ENCODE measurements at regions not wholly inside any gene's neighbourhood (a gene's known extent, or its start where the extent isn't known, plus 50 kb on each side); places are given as distances from the start of the nearest gene placed in this dataset.

DNA sequence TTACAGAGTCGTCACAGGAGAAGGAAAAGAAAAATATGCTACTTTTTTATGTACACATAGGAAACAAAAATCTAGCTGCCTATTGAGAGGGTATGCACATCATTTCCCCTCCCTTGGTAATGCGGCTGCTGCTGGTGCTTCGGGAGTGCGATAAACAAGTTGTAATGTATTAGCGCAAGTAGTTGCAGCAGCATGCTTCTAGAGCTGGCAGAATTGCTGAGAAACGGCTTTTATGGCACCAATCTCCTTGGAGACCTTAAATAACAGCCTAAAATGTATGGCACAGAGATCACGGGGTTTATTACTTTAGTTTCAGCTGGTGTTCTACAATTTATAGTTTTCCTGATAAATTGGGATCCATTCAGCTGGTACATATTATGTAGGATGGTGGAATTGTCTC is 447.6 kb upstream of the TMPO start:
- H3K27me3 ChIP-seq (ENCODE audit: insufficient read depth, poor library complexity, severe bottlenecking), result no peaks in the 10 kb centered on the region
- DNase-seq (ENCODE audit: low read depth in 1 of 2, low spot score in 1 of 2), result no peak
- no peak overlapping the region for H3K4me3 ChIP-seq (replicated peaks; ENCODE audit: insufficient read depth, low read length)
- no peak overlapping the region for H3K27ac ChIP-seq (replicated peaks)
- TF ChIP-seq SPI1 (IDR thresholded peaks at IDR 0.05; ENCODE audit: borderline replicate concordance, low read depth), result no peak
- no peak for TF ChIP-seq GABPA (IDR thresholded peaks at IDR 0.05; ENCODE audit: low read depth)
- no peak for TF ChIP-seq POLR2AphosphoS5 (IDR thresholded peaks at IDR 0.05; ENCODE audit: low read depth)
- TF ChIP-seq, protein P1, sequence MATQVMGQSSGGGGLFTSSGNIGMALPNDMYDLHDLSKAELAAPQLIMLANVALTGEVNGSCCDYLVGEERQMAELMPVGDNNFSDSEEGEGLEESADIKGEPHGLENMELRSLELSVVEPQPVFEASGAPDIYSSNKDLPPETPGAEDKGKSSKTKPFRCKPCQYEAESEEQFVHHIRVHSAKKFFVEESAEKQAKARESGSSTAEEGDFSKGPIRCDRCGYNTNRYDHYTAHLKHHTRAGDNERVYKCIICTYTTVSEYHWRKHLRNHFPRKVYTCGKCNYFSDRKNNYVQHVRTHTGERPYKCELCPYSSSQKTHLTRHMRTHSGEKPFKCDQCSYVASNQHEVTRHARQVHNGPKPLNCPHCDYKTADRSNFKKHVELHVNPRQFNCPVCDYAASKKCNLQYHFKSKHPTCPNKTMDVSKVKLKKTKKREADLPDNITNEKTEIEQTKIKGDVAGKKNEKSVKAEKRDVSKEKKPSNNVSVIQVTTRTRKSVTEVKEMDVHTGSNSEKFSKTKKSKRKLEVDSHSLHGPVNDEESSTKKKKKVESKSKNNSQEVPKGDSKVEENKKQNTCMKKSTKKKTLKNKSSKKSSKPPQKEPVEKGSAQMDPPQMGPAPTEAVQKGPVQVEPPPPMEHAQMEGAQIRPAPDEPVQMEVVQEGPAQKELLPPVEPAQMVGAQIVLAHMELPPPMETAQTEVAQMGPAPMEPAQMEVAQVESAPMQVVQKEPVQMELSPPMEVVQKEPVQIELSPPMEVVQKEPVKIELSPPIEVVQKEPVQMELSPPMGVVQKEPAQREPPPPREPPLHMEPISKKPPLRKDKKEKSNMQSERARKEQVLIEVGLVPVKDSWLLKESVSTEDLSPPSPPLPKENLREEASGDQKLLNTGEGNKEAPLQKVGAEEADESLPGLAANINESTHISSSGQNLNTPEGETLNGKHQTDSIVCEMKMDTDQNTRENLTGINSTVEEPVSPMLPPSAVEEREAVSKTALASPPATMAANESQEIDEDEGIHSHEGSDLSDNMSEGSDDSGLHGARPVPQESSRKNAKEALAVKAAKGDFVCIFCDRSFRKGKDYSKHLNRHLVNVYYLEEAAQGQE (IDR thresholded peaks at IDR 0.05; ENCODE audit: insufficient replicate concordance, low read depth), result no peak
- TF ChIP-seq, protein P2, sequence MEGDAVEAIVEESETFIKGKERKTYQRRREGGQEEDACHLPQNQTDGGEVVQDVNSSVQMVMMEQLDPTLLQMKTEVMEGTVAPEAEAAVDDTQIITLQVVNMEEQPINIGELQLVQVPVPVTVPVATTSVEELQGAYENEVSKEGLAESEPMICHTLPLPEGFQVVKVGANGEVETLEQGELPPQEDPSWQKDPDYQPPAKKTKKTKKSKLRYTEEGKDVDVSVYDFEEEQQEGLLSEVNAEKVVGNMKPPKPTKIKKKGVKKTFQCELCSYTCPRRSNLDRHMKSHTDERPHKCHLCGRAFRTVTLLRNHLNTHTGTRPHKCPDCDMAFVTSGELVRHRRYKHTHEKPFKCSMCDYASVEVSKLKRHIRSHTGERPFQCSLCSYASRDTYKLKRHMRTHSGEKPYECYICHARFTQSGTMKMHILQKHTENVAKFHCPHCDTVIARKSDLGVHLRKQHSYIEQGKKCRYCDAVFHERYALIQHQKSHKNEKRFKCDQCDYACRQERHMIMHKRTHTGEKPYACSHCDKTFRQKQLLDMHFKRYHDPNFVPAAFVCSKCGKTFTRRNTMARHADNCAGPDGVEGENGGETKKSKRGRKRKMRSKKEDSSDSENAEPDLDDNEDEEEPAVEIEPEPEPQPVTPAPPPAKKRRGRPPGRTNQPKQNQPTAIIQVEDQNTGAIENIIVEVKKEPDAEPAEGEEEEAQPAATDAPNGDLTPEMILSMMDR (IDR thresholded peaks at IDR 0.05; ENCODE audit: insufficient read depth, low read length), result no peak

DNA sequence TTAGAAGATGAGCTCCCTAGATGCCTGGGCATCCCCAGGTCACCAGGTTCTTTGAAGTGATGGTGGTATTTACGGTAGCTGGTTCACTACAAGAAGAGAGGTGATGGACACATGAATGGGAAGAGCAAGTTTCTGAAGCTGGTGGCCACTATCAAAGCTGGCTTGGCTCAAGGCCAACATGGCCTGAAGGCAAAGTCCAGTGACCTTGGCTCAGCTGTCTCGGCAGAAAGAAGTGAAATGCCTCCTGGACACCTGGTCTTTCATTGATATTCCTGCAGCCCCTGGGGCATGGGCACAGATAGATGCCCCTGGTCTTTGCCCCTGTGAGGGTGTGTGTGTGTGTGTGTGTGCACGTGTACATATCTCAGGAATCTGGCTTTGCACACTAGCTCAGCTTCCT is 441.8 kb upstream of the TMPO start:
- TF ChIP-seq POLR2AphosphoS5 (IDR thresholded peaks at IDR 0.05; ENCODE audit: low read depth), result no peak
- TF ChIP-seq, protein P2 (IDR thresholded peaks at IDR 0.05; ENCODE audit: insufficient read depth, low read length), result no peak
- TF ChIP-seq SPI1 (IDR thresholded peaks at IDR 0.05; ENCODE audit: borderline replicate concordance, low read depth), result no peak
- TF ChIP-seq GABPA (IDR thresholded peaks at IDR 0.05; ENCODE audit: low read depth), result no peak
- Histone ChIP-seq H3K4me3 (replicated peaks; ENCODE audit: insufficient read depth, low read length) (no peak overlapping the region), H3K27me3 (ENCODE audit: insufficient read depth, poor library complexity, severe bottlenecking) (no peaks in the 10 kb centered on the region), H3K27ac (replicated peaks) (no peak overlapping the region)
- no peak for DNase-seq (ENCODE audit: low read depth in 1 of 2, low spot score in 1 of 2)

DNA sequence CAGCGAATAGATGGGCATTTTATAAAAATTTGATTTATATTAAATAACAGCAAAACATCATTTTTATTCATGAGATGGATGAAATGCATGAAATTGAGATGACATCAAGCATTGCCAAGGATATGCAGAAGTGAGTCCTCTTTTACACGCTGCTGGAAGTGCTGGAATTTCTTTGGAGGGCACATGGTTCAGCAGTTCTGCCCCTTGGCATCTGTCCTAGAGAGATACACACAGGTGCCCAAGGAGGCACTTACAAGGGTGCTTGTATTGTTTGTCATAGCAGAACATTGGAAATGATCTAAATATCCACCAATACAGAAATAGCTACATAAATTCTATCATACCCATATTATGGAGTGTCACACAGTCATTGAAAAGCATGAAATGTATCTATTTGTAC is 441.1 kb upstream of the TMPO start:
- H3K27ac ChIP-seq (replicated peaks), result no peak overlapping the region
- no peak for DNase-seq (ENCODE audit: low read depth in 1 of 2, low spot score in 1 of 2)
- TF ChIP-seq, protein P2 (IDR thresholded peaks at IDR 0.05; ENCODE audit: insufficient read depth, low read length), result no peak
- TF ChIP-seq GABPA (IDR thresholded peaks at IDR 0.05; ENCODE audit: low read depth), result no peak
- TF ChIP-seq SPI1 (IDR thresholded peaks at IDR 0.05; ENCODE audit: borderline replicate concordance, low read depth), result no peak
- TF ChIP-seq, protein P1 (IDR thresholded peaks at IDR 0.05; ENCODE audit: insufficient replicate concordance, low read depth), result no peak
- no peaks in the 10 kb centered on the region for H3K27me3 ChIP-seq (ENCODE audit: insufficient read depth, poor library complexity, severe bottlenecking)
- no peak overlapping the region for H3K4me3 ChIP-seq (replicated peaks; ENCODE audit: insufficient read depth, low read length)

DNA sequence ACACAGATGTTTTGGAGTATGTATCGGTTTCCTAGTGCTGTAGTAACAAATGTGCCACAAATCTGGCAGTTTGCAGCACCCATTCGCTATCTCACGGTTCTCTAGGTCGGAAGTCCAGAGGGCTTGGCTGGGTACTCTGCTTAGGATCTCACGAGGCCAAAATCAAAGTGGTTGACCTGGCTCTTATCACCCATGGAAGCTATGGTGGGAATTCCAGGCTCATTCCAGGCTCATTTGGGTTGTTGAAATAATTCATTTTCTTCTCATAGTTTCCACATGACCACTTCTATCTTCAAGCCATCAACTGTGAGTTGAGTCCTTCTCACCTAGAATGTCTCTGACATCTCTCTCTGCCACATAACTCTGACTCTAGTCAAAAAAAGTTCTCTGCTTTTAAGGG is 431.0 kb upstream of the TMPO start:
- TF ChIP-seq, protein P2 (IDR thresholded peaks at IDR 0.05; ENCODE audit: insufficient read depth, low read length), result no peak
- TF ChIP-seq POLR2AphosphoS5 (IDR thresholded peaks at IDR 0.05; ENCODE audit: low read depth), result no peak
- TF ChIP-seq GABPA (IDR thresholded peaks at IDR 0.05; ENCODE audit: low read depth), result no peak
- TF ChIP-seq, protein P1 (IDR thresholded peaks at IDR 0.05; ENCODE audit: insufficient replicate concordance, low read depth), result no peak
- TF ChIP-seq SPI1 (IDR thresholded peaks at IDR 0.05; ENCODE audit: borderline replicate concordance, low read depth), result no peak
- Histone ChIP-seq H3K27me3 (ENCODE audit: insufficient read depth, poor library complexity, severe bottlenecking) (no peaks in the 10 kb centered on the region), H3K27ac (replicated peaks) (no peak overlapping the region), H3K4me3 (replicated peaks; ENCODE audit: insufficient read depth, low read length) (no peak overlapping the region)
- DNase-seq (ENCODE audit: low read depth in 1 of 2, low spot score in 1 of 2), result no peak

Data from HL-60 (cell line).